SK-N-SH (cell line): ENCODE measurements at regions not wholly inside any gene's neighbourhood (a gene's known extent, or its start where the extent isn't known, plus 50 kb on each side); places are given as distances from the start of the nearest gene placed in this dataset.
"Not testable (repeated sequence)": the region's sequence is repeated elsewhere in the genome, so short reads cannot be mapped to it uniquely, and the experiment has no call there.

Source experiments
- EP300 ChIP-seq, 2 experiments: IDR thresholded peaks; 2 replicates each; pipeline versions ENCODE4 v1.4.0 to v1.6.1; 2012; ENCODE audit warnings: borderline replicate concordance in 1 of 2, low read depth in 1 of 2, low read length in 1 of 2
- EZH2phosphoT487 ChIP-seq: fragments of 200-600 bp; sonication (generic); IDR thresholded peaks from 2 replicates; pipeline ENCODE4 v1.6.1; 2017; ENCODE audit warnings: low read depth, mixed run types, mild to moderate bottlenecking, antibody characterized with exemption, moderate library complexity, borderline replicate concordance
- MXI1 ChIP-seq: IDR thresholded peaks from 2 replicates; pipeline ENCODE4 v1.6.1; 2012; ENCODE audit warnings: mild to moderate bottlenecking, low read depth, low read length, improper control_type of control experiment
- NFIC ChIP-seq: IDR thresholded peaks from 2 replicates; pipeline ENCODE4 v1.4.0; 2012; ENCODE audit warnings: borderline replicate concordance
- POLR2AphosphoS5 ChIP-seq: IDR thresholded peaks from 2 replicates; pipeline ENCODE4 v1.6.1; 2012; ENCODE audit warnings: low read depth, low read length
- RAD21 ChIP-seq: IDR thresholded peaks from 2 replicates; pipeline ENCODE4 v1.6.1; 2012; ENCODE audit warnings: mild to moderate bottlenecking, low read length
- RFX5 ChIP-seq: IDR thresholded peaks from 2 replicates; pipeline ENCODE4 v1.6.1; 2012; ENCODE audit warnings: mild to moderate bottlenecking, improper control_type of control experiment, low read length
- TCF12 ChIP-seq: IDR thresholded peaks from 2 replicates; pipeline ENCODE4 v1.4.0; 2012
- YY1 ChIP-seq: IDR thresholded peaks from 2 replicates; pipeline ENCODE4 v1.4.0; 2012; ENCODE audit warnings: low read depth, mild to moderate bottlenecking
- TF ChIP-seq, protein P1 (sequence below): IDR thresholded peaks from 2 replicates; pipeline ENCODE4 v1.6.1; 2012; ENCODE audit warnings: mild to moderate bottlenecking, low read depth, low read length, moderate library complexity
- TF ChIP-seq, protein P2 (sequence below): fragments of 200-600 bp; sonication (generic); IDR thresholded peaks from 2 replicates; pipeline ENCODE4 v1.6.1; 2017; ENCODE audit warnings: antibody characterized with exemption, mild to moderate bottlenecking, moderate library complexity
- TF ChIP-seq, protein P3 (sequence below): IDR thresholded peaks from 2 replicates; pipeline ENCODE4 v1.4.0; 2012; ENCODE audit warnings: low read depth, borderline replicate concordance
- TF ChIP-seq, protein P4 (sequence below): IDR thresholded peaks from 2 replicates; pipeline ENCODE4; 2012
- TF ChIP-seq, protein P5 (sequence below): IDR thresholded peaks from 2 replicates; pipeline ENCODE4 v1.4.0; 2012; ENCODE audit warnings: low read depth

DNA sequence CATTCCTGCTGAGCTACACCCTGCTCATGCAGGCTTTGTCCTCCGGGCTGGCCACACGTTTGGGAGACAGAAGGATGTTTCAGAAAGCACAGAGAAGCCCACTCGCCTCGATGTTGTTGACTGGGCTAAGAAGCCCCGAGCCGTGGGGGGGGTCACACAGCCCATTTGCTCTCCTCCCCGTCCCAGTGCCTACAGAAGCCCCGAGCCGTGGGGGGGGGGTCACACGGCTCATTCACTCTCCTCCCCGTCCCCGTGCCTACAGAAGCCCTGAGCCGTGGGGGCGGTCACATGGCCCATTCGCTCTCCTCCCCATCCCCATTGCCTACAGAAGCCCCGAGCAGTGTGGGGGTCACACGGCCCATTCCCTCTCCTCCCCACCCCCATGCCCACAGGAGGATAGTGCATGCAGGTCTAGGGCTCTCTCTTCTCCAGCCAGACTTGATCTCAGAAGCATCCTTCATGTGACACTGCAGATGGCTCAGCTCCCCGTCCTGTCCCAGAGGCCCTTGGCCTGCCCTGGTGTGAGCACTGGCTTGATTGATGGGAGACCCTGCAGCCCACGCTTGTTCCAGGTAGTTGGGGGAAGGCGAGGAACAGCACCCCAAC lies 72.9 kb downstream of the NPIPB11 start:
- TF ChIP-seq, protein P1, sequence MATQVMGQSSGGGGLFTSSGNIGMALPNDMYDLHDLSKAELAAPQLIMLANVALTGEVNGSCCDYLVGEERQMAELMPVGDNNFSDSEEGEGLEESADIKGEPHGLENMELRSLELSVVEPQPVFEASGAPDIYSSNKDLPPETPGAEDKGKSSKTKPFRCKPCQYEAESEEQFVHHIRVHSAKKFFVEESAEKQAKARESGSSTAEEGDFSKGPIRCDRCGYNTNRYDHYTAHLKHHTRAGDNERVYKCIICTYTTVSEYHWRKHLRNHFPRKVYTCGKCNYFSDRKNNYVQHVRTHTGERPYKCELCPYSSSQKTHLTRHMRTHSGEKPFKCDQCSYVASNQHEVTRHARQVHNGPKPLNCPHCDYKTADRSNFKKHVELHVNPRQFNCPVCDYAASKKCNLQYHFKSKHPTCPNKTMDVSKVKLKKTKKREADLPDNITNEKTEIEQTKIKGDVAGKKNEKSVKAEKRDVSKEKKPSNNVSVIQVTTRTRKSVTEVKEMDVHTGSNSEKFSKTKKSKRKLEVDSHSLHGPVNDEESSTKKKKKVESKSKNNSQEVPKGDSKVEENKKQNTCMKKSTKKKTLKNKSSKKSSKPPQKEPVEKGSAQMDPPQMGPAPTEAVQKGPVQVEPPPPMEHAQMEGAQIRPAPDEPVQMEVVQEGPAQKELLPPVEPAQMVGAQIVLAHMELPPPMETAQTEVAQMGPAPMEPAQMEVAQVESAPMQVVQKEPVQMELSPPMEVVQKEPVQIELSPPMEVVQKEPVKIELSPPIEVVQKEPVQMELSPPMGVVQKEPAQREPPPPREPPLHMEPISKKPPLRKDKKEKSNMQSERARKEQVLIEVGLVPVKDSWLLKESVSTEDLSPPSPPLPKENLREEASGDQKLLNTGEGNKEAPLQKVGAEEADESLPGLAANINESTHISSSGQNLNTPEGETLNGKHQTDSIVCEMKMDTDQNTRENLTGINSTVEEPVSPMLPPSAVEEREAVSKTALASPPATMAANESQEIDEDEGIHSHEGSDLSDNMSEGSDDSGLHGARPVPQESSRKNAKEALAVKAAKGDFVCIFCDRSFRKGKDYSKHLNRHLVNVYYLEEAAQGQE: not testable (repeated sequence)
- not testable (repeated sequence) for TF ChIP-seq RAD21; YY1; NFIC; EP300 (IDR thresholded peaks at IDR 0.05; ENCODE audit: borderline replicate concordance in 1 of 2, low read depth in 1 of 2, low read length in 1 of 2); TCF12; RFX5; EZH2phosphoT487; POLR2AphosphoS5; MXI1
- TF ChIP-seq, protein P2, sequence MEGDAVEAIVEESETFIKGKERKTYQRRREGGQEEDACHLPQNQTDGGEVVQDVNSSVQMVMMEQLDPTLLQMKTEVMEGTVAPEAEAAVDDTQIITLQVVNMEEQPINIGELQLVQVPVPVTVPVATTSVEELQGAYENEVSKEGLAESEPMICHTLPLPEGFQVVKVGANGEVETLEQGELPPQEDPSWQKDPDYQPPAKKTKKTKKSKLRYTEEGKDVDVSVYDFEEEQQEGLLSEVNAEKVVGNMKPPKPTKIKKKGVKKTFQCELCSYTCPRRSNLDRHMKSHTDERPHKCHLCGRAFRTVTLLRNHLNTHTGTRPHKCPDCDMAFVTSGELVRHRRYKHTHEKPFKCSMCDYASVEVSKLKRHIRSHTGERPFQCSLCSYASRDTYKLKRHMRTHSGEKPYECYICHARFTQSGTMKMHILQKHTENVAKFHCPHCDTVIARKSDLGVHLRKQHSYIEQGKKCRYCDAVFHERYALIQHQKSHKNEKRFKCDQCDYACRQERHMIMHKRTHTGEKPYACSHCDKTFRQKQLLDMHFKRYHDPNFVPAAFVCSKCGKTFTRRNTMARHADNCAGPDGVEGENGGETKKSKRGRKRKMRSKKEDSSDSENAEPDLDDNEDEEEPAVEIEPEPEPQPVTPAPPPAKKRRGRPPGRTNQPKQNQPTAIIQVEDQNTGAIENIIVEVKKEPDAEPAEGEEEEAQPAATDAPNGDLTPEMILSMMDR: not testable (repeated sequence)
- TF ChIP-seq, protein P3, sequence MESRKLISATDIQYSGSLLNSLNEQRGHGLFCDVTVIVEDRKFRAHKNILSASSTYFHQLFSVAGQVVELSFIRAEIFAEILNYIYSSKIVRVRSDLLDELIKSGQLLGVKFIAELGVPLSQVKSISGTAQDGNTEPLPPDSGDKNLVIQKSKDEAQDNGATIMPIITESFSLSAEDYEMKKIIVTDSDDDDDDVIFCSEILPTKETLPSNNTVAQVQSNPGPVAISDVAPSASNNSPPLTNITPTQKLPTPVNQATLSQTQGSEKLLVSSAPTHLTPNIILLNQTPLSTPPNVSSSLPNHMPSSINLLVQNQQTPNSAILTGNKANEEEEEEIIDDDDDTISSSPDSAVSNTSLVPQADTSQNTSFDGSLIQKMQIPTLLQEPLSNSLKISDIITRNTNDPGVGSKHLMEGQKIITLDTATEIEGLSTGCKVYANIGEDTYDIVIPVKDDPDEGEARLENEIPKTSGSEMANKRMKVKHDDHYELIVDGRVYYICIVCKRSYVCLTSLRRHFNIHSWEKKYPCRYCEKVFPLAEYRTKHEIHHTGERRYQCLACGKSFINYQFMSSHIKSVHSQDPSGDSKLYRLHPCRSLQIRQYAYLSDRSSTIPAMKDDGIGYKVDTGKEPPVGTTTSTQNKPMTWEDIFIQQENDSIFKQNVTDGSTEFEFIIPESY: not testable (repeated sequence)
- TF ChIP-seq, protein P4, sequence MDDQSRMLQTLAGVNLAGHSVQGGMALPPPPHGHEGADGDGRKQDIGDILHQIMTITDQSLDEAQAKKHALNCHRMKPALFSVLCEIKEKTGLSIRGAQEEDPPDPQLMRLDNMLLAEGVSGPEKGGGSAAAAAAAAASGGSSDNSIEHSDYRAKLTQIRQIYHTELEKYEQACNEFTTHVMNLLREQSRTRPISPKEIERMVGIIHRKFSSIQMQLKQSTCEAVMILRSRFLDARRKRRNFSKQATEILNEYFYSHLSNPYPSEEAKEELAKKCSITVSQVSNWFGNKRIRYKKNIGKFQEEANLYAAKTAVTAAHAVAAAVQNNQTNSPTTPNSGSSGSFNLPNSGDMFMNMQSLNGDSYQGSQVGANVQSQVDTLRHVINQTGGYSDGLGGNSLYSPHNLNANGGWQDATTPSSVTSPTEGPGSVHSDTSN: not testable (repeated sequence)
- TF ChIP-seq, protein P5, sequence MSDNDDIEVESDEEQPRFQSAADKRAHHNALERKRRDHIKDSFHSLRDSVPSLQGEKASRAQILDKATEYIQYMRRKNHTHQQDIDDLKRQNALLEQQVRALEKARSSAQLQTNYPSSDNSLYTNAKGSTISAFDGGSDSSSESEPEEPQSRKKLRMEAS: not testable (repeated sequence)
